ENCODE measurements at regions not wholly inside any gene's neighbourhood (a gene's known extent, or its start where the extent isn't known, plus 50 kb on each side); places are given as distances from the start of the nearest gene placed in this dataset.
"Not testable (repeated sequence)": the region's sequence is repeated elsewhere in the genome, so short reads cannot be mapped to it uniquely, and the experiment has no call there.

DNA sequence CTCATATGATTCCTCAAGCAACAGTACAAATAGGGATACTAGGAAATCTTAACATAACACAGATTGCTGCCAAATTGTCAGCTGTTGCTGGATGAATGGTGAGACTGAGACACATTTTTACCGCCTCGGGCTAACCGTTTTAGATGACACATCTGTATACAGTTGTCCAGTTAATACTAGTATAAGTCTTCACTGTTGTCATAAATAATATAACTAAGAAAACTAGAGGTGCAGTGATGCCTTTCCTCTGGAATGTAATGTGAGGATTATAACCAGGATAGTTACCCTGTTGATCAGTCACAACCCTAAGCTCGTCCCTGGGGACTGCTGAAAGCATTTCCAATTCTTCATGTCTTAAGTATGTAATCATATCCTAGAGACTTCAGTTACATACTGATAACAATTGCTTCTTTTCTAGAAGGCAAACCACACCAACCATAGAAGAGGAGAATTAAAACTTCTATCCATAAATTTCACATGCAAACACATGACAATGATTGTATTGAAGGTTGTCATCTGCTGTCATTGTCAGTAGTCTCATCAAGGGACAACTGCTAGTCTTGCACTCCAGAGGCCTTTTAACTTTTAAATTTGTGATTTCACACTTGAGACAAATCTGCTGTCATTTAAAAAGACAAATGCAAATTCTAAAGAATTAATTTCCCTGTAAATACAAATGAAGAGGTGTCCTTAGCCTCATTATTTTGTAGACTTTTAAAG is 100.4 kb upstream of the SEMA3D start:
- DNase-seq = no peak

DNA sequence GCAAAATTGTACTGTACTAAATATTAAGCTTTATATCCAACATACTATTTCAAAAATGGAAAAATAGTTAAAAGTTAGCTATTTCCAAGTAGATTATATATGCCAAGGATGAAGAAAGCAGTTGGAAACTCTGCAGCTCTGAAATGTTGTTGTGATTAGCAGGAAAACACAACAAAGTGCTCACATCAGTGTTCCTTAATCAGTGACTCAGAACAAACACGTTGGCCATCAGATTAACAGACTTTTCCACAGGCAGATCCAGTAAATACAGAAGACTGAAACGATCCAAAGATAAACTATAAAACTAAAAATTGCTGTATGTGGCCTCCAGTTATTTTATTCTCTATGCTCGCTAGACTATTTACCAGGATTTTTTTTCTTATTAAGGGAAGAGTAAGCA is 99.6 kb upstream of the SEMA3D start:
- DNase-seq = no peak

DNA sequence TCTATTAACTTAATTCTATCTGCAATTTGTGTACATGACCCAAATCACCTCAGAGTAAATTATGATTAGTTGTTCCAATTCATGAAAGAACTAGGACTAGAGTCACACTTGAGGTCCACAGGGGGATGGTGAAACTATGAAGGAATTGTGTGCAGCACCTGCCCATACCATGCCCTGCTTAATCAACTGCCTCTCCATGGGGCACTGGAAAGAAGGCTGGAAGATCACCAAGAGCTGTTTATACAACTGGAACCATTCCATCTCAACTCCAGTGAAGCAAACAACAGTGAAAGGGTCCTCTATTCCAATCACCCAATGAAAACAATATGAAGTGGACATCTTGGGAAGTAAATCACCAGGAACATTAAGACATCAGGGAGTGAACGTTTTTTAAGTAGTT is 98.7 kb upstream of the SEMA3D start:
- DNase-seq = no peak

DNA sequence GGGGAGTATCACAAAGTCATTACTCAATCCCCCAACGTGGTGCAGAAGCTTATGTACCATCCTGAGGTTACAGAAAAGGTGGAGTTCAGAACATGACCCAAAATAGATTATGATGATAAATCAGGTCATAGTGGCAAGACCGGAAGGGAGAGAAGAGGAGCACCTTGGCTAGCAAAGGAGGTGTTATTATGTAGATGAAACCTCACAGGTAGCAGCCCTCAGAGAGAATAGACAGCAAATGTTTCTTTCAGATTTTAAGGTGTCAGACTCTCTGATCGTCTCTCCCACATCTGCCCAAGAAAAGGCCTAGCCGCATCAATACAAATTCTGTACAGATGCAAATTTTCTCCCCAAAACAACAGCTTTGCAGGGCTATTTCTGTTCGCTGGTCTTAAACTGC is 88.3 kb upstream of the SEMA3D start:
- DNase-seq = no peak

DNA sequence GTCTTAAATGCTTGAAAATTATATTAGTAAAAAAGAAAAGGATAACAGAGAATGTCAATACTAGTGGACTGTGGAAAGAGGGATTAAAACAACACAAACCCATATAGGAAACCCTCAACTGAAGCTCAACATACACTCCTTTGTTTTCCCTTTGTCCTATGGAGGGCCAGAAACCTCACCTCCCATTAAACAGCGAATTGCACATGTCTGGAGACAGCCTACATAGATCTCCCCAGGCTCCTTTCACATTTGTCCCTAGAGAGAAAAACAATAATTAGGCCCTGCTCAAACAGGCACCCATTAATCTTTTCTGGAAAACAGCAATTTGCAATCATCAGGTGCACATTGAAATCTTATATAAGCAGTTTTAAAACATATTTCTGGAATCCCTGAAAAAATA is 87.6 kb upstream of the SEMA3D start:
- DNase-seq = no peak

GRCh38 chr7:85262891-85263290 is 76.0 kb upstream of the SEMA3D start:
- DNase-seq = no peak

GRCh38 chr7:85261336-85261735 is 74.5 kb upstream of the SEMA3D start:
- no peak for DNase-seq

DNA sequence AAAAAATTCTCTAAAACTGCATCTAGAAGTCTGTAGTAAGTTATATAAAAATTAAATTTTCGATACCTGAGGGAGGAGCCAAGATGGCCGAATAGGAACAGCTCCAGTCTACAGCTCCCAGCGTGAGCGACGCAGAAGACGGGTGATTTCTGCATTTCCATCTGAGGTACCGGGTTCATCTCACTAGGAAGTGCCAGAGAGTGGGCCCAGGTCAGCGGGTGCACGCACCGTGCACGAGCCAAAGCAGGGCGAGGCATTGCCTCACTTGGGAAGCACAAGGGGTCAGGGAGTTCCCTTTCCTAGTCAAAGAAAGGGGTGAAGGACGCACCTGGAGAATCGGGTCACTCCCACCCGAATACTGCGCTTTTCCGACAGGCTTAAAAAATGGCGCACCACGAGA is 62.9 kb upstream of the SEMA3D start:
- not testable (repeated sequence) for DNase-seq

DNA sequence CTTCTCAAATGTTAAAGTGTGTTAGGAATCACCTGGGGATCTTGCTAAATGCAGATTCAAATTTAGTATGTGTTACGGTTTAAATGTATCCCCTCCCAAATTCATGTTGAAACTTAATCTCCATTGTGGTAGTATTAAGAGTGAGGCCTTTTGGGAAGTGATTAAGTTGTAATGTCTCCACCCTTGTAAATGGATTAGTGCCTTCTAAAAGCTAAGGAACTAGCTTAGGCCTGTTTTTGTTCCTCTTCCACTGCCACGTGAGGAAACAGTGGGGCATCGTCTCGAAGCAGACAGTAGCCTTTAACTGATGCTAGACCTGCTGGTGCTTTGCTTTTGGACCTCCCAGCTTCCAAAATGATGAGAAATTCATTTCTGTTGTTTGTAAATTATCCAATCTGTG is 52.3 kb upstream of the SEMA3D start:
- DNase-seq = no peak

- no peak for DNase-seq
Measured at GRCh38 chr7:85237721-85238120, 50.9 kb upstream of the SEMA3D start.

Measured in NCI-H1694 (cell line).